HFFc6 (cell line): ENCODE measurements at regions not wholly inside any gene's neighbourhood (a gene's known extent, or its start where the extent isn't known, plus 50 kb on each side); places are given as distances from the start of the nearest gene placed in this dataset.

Experiments
- DNase-seq: peaks from one replicate; pipeline ENCODE4 v3.0.0-alpha.2; 2018
- H3K27ac Mint-ChIP-seq: 2 replicates; pipeline ENCODE4 v1.8.0; 2020; ENCODE audit warnings: mild to moderate bottlenecking, mixed read lengths
- H3K27me3 Mint-ChIP-seq: 2 replicates; pipeline ENCODE4 v1.8.0; 2021; ENCODE audit warnings: mild to moderate bottlenecking, moderate library complexity, mixed read lengths; ENCODE audit not compliant: insufficient read depth
- H3K36me3 Mint-ChIP-seq: 2 replicates; pipeline ENCODE4 v1.8.0; 2021; ENCODE audit warnings: low read depth, mixed read lengths
- H3K4me1 Mint-ChIP-seq: 2 replicates; pipeline ENCODE4 v1.8.0; 2020; ENCODE audit warnings: low read depth, mixed read lengths
- H3K4me3 Mint-ChIP-seq: 2 replicates; pipeline ENCODE4 v1.8.0; 2020; ENCODE audit warnings: mild to moderate bottlenecking, moderate library complexity, mixed read lengths
- H3K9me3 Mint-ChIP-seq: 2 replicates; pipeline ENCODE4 v1.8.0; 2020; ENCODE audit warnings: mild to moderate bottlenecking, mixed read lengths
- CTCF ChIP-seq: fragments of 200-600 bp; sonication (generic); IDR thresholded peaks from 2 replicates; pipeline ENCODE4 v1.5.0; 2021; ENCODE audit warnings: antibody characterized with exemption, mild to moderate bottlenecking

GRCh38 chr3:30113906-30114305, 492.5 kb upstream of the TGFBR2 start:
- no peak for DNase-seq
- H3K4me1 Mint-ChIP-seq = peaks cover 20% of the 10 kb centered on the region
- H3K27me3 Mint-ChIP-seq = no peaks in the 10 kb centered on the region
- no peak overlapping the region for H3K27ac Mint-ChIP-seq
- no peak overlapping the region for H3K4me3 Mint-ChIP-seq
- H3K9me3 Mint-ChIP-seq = no peaks in the 10 kb centered on the region
- no peaks in the 10 kb centered on the region for H3K36me3 Mint-ChIP-seq
- no peak for TF ChIP-seq CTCF

GRCh38 chr3:30114918-30115317, 491.5 kb upstream of the TGFBR2 start:
- no peak overlapping the region for H3K27ac Mint-ChIP-seq
- no peak for TF ChIP-seq CTCF
- peaks cover 20% of the 10 kb centered on the region for H3K4me1 Mint-ChIP-seq
- no peaks in the 10 kb centered on the region for H3K9me3 Mint-ChIP-seq
- no peak for DNase-seq
- H3K27me3 Mint-ChIP-seq = no peaks in the 10 kb centered on the region
- H3K36me3 Mint-ChIP-seq = no peaks in the 10 kb centered on the region
- H3K4me3 Mint-ChIP-seq = no peak overlapping the region

- no peak overlapping the region for H3K4me3 Mint-ChIP-seq
Observed at GRCh38 chr3:30122359-30122758, 484.0 kb upstream of the TGFBR2 start.

GRCh38 chr3:30123224-30123623, 483.2 kb upstream of the TGFBR2 start:
- H3K27me3 Mint-ChIP-seq = no peaks in the 10 kb centered on the region; the same call in 1 of the 2 replicates
- no peak overlapping the region for H3K27ac Mint-ChIP-seq
- no peak for DNase-seq
- H3K4me1 Mint-ChIP-seq = peaks cover 11% of the 10 kb centered on the region; the same call in 1 of the 2 replicates
- H3K9me3 Mint-ChIP-seq = 0 out of 2 replicates have a peak, but pooled peaks cover under 1% of the 10 kb centered on the region
- H3K4me3 Mint-ChIP-seq = no peak overlapping the region
- no peak for TF ChIP-seq CTCF
- peaks cover 5% of the 10 kb centered on the region; the same call in 1 of the 2 replicates for H3K36me3 Mint-ChIP-seq

More at GRCh38 chr3:30122359-30122758, 484.0 kb upstream of the TGFBR2 start:
- no peak for TF ChIP-seq CTCF
- peaks cover 11% of the 10 kb centered on the region; the same call in 1 of the 2 replicates for H3K4me1 Mint-ChIP-seq
- no peak overlapping the region for H3K27ac Mint-ChIP-seq
- no peaks in the 10 kb centered on the region for H3K36me3 Mint-ChIP-seq
- no peaks in the 10 kb centered on the region; the same call in 1 of the 2 replicates for H3K27me3 Mint-ChIP-seq
- no peaks in the 10 kb centered on the region for H3K9me3 Mint-ChIP-seq
- DNase-seq = no peak

GRCh38 chr3:30123755-30124154, 482.6 kb upstream of the TGFBR2 start:
- H3K4me1 Mint-ChIP-seq = peaks cover 11% of the 10 kb centered on the region; the same call in 1 of the 2 replicates
- no peak overlapping the region for H3K4me3 Mint-ChIP-seq
- no peak for TF ChIP-seq CTCF
- H3K27ac Mint-ChIP-seq = no peak overlapping the region
- no peak for DNase-seq
- no peaks in the 10 kb centered on the region; the same call in 1 of the 2 replicates for H3K27me3 Mint-ChIP-seq
- 0 out of 2 replicates have a peak, but pooled peaks cover 4% of the 10 kb centered on the region for H3K9me3 Mint-ChIP-seq
- peaks cover 8% of the 10 kb centered on the region; the same call in 1 of the 2 replicates for H3K36me3 Mint-ChIP-seq
